Kidney (tissue), 13 donors: ENCODE measurements at regions not wholly inside any gene's neighbourhood (a gene's known extent, or its start where the extent isn't known, plus 50 kb on each side); places are given as distances from the start of the nearest gene placed in this dataset.
"Not testable (repeated sequence)": the region's sequence is repeated elsewhere in the genome, so short reads cannot be mapped to it uniquely, and the experiment has no call there.

Experiments used
- DNase-seq, 5 donors: peaks; one replicate each; pipeline ENCODE4 v3.0.0-alpha.2; 2013 to 2020
- FAIRE-seq: peaks from 2 replicates; lab custom pipeline; 2012; peaks lifted over from hg19 to GRCh38; lab: Jason Lieb, UNC
- H3K27ac ChIP-seq, 2 donors: one replicate each; pipeline ENCODE4 v1.7.0; 2013; ENCODE audit warnings: low read depth in 2 of 2, low read length in 2 of 2, inconsistent platforms in 1 of 2
- H3K27me3 ChIP-seq: one replicate; pipeline ENCODE4 v1.7.1; 2013; ENCODE audit warnings: low read length, inconsistent platforms; ENCODE audit not compliant: control insufficient read depth, insufficient read depth
- H3K36me3 ChIP-seq, 3 donors: one replicate each; pipeline versions ENCODE4 v1.7.0 to v1.7.1; 2013; ENCODE audit warnings: low read length in 3 of 3, control low read depth in 1 of 3, inconsistent platforms in 1 of 3; ENCODE audit not compliant: insufficient read depth in 3 of 3, control insufficient read depth in 2 of 3
- H3K4me1 ChIP-seq, 3 donors: one replicate each; pipeline versions ENCODE4 v1.7.0 to v1.7.1; 2013; ENCODE audit warnings: low read length in 3 of 3, inconsistent platforms in 1 of 3, low read depth in 1 of 3; ENCODE audit not compliant: control insufficient read depth in 2 of 3, insufficient read depth in 2 of 3
- H3K4me3 ChIP-seq, 3 donors: one replicate each; pipeline versions ENCODE4 v1.7.0 to v1.8.1; 2013; ENCODE audit warnings: low read length in 3 of 3, control low read depth in 1 of 3, inconsistent platforms in 1 of 3
- H3K9ac ChIP-seq, 3 donors: one replicate each; pipeline versions ENCODE4 v1.7.0 to v1.7.1; 2013; ENCODE audit warnings: low read length in 3 of 3, control low read depth in 1 of 3, inconsistent platforms in 1 of 3
- H3K9me3 ChIP-seq, 3 donors: one replicate each; pipeline versions ENCODE4 v1.7.0 to v1.7.1; 2013; ENCODE audit warnings: low read length in 3 of 3, control low read depth in 1 of 3, inconsistent platforms in 1 of 3; ENCODE audit not compliant: control insufficient read depth in 2 of 3, insufficient read depth in 1 of 3
- intact Hi-C: fragments of 100-400 bp; cut with DNase I; formaldehyde crosslinking; loops from one replicate; pipeline ENCODE4 v1.11.1; 2022
- TF ChIP-seq, protein P1 (sequence below): IDR thresholded peaks from 3 replicates; pipeline ENCODE4 v1.5.1; 2012; ENCODE audit warnings: mild to moderate bottlenecking, moderate library complexity, borderline replicate concordance; ENCODE audit not compliant: insufficient read depth; ENCODE audit errors: extremely low read depth
- donor health status: control.
- donor health status: control.
- donor health status: control.
- donor health status: control.
- donor health status: control.
- donor health status: DM: yes; HTN: yes; CAD: no.
- donor health status: Normal renal cell carcinoma (clear cell type).

DNA sequence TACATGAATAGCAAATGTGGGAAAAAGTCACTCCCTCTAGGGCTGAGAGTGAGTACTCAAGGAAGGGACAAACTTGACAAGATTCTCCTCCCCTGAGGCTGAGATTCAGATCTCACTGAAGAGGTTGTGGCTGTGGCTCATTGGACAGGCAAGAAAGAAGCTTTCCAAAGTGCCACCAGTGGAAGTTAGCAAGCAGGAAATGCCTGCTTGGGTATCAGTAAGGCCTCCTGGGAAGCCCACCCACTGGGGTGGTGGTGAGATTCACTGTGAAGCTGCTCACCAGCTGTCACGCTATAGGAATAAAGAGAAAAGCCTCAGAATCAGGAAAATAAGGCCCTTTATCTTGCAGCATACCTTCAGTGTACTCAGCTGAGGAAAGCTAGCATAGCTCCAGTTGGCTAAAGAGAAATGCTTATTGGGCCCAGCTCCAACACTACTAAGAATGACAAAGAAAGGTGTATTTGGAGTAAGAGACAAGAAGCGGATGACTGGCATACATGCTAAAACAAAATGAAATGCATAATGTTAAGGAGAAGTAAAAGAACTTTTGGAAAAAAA lies 274.4 kb upstream of the TOM1L1 start:
- intact Hi-C loops, result no loop called here
- Histone ChIP-seq H3K9ac (no peak overlapping the region), H3K4me3 (no peak overlapping the region), H3K27me3 (no peaks in the 10 kb centered on the region), H3K36me3 (no peaks in the 10 kb centered on the region), H3K9me3 (no peaks in the 10 kb centered on the region), H3K27ac (no peak overlapping the region), H3K4me1 (no peaks in the 10 kb centered on the region)
- TF ChIP-seq, protein P1, sequence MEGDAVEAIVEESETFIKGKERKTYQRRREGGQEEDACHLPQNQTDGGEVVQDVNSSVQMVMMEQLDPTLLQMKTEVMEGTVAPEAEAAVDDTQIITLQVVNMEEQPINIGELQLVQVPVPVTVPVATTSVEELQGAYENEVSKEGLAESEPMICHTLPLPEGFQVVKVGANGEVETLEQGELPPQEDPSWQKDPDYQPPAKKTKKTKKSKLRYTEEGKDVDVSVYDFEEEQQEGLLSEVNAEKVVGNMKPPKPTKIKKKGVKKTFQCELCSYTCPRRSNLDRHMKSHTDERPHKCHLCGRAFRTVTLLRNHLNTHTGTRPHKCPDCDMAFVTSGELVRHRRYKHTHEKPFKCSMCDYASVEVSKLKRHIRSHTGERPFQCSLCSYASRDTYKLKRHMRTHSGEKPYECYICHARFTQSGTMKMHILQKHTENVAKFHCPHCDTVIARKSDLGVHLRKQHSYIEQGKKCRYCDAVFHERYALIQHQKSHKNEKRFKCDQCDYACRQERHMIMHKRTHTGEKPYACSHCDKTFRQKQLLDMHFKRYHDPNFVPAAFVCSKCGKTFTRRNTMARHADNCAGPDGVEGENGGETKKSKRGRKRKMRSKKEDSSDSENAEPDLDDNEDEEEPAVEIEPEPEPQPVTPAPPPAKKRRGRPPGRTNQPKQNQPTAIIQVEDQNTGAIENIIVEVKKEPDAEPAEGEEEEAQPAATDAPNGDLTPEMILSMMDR, result no peak
- DNase-seq, result peak in 1 of 5 donors; percentile 1
- FAIRE-seq, result no peak

DNA sequence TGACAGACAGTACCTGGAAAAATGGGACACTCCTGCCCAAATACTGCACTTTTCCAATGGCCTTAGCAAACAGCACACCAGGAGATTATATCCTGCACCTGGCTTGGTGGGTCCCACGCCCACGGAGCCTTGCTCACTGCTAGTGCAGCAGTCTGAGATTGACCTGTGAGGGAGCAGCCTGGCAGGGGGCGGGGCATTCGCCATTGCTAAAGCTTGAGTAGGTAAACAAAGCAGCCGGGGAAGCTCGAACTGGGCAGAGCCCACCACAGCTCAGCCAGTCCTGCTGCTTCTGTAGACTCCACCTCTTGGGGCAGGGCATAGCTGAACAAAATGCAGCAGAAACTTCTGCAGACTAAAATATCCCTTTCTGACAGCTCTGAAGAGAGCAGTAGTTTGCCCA lies 261.2 kb upstream of the TOM1L1 start:
- intact Hi-C loops, FAIRE-seq, H3K36me3 ChIP-seq, H3K4me1 ChIP-seq, H3K9me3 ChIP-seq, H3K27ac ChIP-seq, H3K27me3 ChIP-seq, H3K9ac ChIP-seq, H3K4me3 ChIP-seq: not testable (repeated sequence)
- peak in 1 of 5 donors; percentile 48 for DNase-seq

DNA sequence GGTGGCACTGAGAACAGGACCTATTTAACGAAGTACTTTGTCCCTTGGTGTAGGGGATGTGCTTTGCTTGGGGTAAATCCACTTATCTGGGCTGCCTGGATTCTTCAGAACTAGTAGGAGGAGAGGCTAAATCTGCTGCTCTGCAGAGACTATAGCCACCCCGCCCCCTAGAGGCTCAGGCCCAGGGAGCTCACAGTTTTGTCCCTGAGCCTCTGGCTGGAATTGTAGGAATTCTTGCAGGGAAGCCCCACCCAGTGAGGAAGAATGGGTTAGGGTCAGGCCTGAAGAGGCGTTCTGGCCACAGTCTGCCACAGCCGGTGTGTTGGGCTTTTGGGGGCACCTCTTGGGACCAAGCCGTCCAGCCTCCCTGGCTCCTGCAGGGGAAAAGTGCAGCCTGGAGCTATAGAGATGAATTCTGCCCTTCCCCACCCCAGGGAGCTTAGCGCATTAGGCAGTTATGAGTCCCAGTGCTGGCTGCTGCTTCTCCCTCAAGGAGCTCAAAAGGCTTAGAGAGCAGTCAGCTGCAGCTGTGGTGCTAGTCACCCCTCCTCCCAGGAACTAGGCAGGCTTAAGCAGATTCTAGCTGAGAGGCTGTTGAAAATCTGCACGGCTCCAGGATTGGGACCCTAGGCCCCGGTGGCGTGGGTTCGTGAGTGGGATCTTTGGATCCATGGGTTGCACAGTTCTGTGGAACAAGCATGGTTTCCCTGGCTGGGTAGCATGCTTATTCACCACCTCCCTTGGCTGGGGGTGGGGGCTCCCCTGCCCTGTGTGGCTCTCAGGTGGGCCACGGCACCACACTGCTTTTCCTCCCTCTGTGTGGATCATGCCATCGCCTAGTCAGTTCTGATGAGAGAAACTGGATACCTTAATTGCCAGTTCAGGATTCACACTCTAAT lies 237.4 kb upstream of the TOM1L1 start:
- Histone ChIP-seq H3K27ac (no peak overlapping the region), H3K27me3 (no peaks in the 10 kb centered on the region), H3K4me1 (no peaks in the 10 kb centered on the region), H3K36me3 (no peaks in the 10 kb centered on the region), H3K4me3 (no peak overlapping the region), H3K9ac (no peak overlapping the region), H3K9me3 (no peaks in the 10 kb centered on the region)
- TF ChIP-seq, protein P1, result no peak
- FAIRE-seq (no peak), DNase-seq (peak in 1 of 5 donors; percentile 50)
- intact Hi-C loops, result no loop called here

DNA sequence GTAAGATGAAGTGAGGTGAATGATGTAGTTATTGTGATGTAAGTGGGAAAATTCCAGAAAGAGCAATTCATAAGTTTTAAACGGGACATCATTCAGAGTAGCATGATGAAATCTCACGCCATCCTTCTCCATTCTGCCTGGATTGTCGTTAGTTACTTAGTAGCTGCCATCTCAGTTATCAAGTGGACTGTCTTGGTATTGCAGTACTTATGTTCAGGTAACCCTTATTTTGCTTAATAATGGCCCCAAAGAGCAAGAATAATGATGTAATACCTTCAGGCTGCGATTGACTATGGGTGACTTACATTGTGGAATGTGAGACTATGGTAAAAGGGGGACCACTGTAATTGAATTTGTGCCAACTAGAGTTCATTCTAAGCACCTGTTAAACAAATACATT lies 234.1 kb upstream of the TOM1L1 start:
- H3K4me1 ChIP-seq, result no peaks in the 10 kb centered on the region
- TF ChIP-seq, protein P1, result no peak
- H3K36me3 ChIP-seq, result no peaks in the 10 kb centered on the region
- no peak overlapping the region for H3K4me3 ChIP-seq
- DNase-seq (peak in 1 of 5 donors; percentile 5), FAIRE-seq (no peak)
- H3K9ac ChIP-seq, result no peak overlapping the region
- no peaks in the 10 kb centered on the region for H3K9me3 ChIP-seq
- no peaks in the 10 kb centered on the region for H3K27me3 ChIP-seq
- intact Hi-C loops, result no loop called here
- H3K27ac ChIP-seq, result no peak overlapping the region
